ENCODE measurements at regions not wholly inside any gene's neighbourhood (a gene's known extent, or its start where the extent isn't known, plus 50 kb on each side); places are given as distances from the start of the nearest gene placed in this dataset.
"Not testable (repeated sequence)": the region's sequence is repeated elsewhere in the genome, so short reads cannot be mapped to it uniquely, and the experiment has no call there.

DNA sequence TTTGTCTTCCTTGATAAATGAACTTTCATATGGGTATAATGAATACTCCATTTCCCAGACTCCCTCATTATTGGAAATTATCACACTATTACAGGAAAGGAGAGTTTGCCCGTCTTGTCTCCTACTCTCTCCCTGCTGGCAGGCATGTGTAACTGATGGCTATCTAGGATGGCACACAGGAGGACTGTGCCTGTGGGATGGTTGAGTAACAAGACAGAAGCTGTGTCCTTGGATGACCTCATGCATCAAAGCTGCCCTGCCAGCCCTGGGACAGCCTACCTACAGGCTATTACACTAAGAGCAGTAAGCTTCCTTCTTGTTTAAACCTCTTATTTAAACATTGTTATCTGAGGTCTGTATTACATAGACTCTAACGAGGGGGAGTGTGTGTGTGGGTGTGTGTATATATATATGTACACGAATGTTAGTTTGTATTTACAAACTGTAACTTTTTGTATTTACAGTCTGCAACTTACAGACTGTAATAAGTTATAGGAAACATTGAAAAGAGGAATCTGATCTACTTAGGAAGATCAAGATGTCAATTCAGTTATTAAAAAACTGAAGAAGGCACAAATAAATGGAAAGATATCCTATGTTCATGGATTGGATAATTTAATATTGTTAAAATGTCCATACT lies 247.6 kb upstream of the ACO1 start:
- peak; percentile 51 for DNase-seq
- Histone ChIP-seq H3K36me3 (replicated peaks; ENCODE audit: control insufficient read depth, insufficient read depth, low read length) (no peaks in the 10 kb centered on the region), H3K27me3 (ENCODE audit: control insufficient read depth, insufficient read depth, low read length) (no peaks in the 10 kb centered on the region), H3K4me3 (ENCODE audit: insufficient read depth, low read depth, low read length) (no peak overlapping the region)

- DNase-seq = no peak
- Histone ChIP-seq H3K36me3 (replicated peaks; ENCODE audit: control insufficient read depth, insufficient read depth, low read length) (no peaks in the 10 kb centered on the region), H3K4me3 (ENCODE audit: insufficient read depth, low read depth, low read length) (no peak overlapping the region), H3K27me3 (ENCODE audit: control insufficient read depth, insufficient read depth, low read length) (no peaks in the 10 kb centered on the region)
These were observed 242.4 kb upstream of the ACO1 start for GRCh38 chr9:32142074-32142473.

DNA sequence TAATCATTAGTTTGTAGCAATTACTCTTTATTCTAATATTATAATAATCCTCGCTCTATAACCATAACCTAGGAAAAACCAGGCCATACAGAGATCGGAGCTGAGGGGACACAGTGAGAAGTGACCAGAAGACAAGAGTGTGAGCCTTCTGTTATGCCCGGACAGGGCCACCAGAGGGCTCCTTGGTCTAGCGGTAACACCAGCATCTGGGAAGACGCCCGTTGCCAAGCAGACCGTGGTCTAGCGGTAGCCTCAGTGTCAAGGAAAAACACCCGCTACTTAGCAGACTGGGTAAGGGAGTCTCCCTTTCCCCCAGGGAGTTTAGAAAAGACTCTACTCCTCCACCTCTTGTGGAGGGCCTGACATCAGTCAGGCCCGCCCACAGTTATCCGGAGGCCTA lies 235.9 kb upstream of the ACO1 start:
- DNase-seq; H3K27me3 ChIP-seq (ENCODE audit: control insufficient read depth, insufficient read depth, low read length); H3K4me3 ChIP-seq (ENCODE audit: insufficient read depth, low read depth, low read length); H3K36me3 ChIP-seq (replicated peaks; ENCODE audit: control insufficient read depth, insufficient read depth, low read length): not testable (repeated sequence)

DNA sequence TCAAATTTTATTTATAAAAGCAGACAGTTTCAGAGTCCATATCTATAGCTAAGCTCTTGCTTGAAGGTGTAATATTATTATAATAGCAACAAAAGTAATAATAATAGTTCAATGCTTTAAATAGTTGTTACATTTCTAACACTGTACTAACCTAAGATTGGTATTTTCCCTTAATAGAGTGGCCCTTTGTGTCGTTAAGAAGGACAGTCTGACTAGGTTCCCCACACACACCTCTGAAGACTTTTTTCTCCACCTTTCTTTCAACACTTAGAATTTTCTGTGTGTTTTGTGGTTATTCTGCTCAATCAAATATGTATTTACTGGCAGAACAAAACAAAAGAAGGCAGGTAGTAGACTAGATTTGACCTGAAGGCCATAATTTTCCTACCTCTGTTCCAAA lies 223.2 kb upstream of the ACO1 start:
- no peak for DNase-seq
- H3K36me3 ChIP-seq (replicated peaks; ENCODE audit: control insufficient read depth, insufficient read depth, low read length) = no peaks in the 10 kb centered on the region
- no peaks in the 10 kb centered on the region for H3K27me3 ChIP-seq (ENCODE audit: control insufficient read depth, insufficient read depth, low read length)
- no peak overlapping the region for H3K4me3 ChIP-seq (ENCODE audit: insufficient read depth, low read depth, low read length)

GRCh38 chr9:32161720-32162119 lies 222.7 kb upstream of the ACO1 start:
- no peak overlapping the region for H3K4me3 ChIP-seq (ENCODE audit: insufficient read depth, low read depth, low read length)
- no peaks in the 10 kb centered on the region for H3K36me3 ChIP-seq (replicated peaks; ENCODE audit: control insufficient read depth, insufficient read depth, low read length)
- DNase-seq = no peak
- H3K27me3 ChIP-seq (ENCODE audit: control insufficient read depth, insufficient read depth, low read length) = no peaks in the 10 kb centered on the region

DNA sequence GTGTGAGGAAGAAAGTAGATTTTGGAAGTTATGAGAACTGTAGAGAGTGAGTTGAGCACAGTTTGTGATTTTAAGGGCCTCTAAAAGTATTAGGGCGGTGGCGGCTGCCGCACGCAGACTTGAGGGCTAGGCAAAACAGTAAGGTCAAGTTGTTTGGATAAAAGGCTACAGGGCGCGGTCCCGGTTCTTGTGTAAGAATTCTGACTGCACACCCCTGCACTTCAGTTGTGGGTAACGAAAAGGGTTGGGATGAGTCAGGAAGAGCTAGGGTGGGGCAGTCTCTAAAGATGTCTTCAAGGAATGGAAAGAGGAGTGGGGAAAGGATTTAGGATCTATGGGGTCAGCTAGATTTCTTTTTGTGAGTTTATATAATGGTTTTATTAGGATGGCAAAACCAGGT lies 218.1 kb upstream of the ACO1 start:
- not testable (repeated sequence) for H3K27me3 ChIP-seq (ENCODE audit: control insufficient read depth, insufficient read depth, low read length); H3K4me3 ChIP-seq (ENCODE audit: insufficient read depth, low read depth, low read length); DNase-seq; H3K36me3 ChIP-seq (replicated peaks; ENCODE audit: control insufficient read depth, insufficient read depth, low read length)

DNA sequence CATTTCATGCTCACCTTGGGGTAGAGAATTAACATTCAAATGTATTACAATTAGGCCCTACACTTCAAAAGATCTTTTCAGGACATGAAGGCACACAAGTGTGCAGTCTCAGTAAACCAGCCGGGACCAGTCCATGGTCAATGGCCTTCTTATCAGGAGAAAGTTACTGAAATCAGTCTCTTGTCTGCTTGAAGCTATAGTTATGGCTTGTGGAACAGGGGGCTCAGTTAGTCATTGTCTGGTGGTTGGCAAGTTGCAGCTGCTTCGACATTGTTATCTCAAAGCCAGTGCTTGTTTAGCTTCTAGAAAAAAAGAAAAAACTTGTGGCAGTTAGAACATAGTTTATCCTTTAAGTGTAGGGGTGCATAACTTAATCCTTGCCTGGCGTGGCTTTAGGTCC lies 213.1 kb upstream of the ACO1 start:
- no peaks in the 10 kb centered on the region for H3K27me3 ChIP-seq (ENCODE audit: control insufficient read depth, insufficient read depth, low read length)
- H3K36me3 ChIP-seq (replicated peaks; ENCODE audit: control insufficient read depth, insufficient read depth, low read length) = no peaks in the 10 kb centered on the region
- no peak overlapping the region for H3K4me3 ChIP-seq (ENCODE audit: insufficient read depth, low read depth, low read length)
- DNase-seq = no peak

- H3K4me3 ChIP-seq (ENCODE audit: insufficient read depth, low read depth, low read length) = no peak overlapping the region
- no peaks in the 10 kb centered on the region for H3K27me3 ChIP-seq (ENCODE audit: control insufficient read depth, insufficient read depth, low read length)
- H3K36me3 ChIP-seq (replicated peaks; ENCODE audit: control insufficient read depth, insufficient read depth, low read length) = no peaks in the 10 kb centered on the region
- no peak for DNase-seq
These were observed 212.2 kb upstream of the ACO1 start for GRCh38 chr9:32172256-32172655.

DNA sequence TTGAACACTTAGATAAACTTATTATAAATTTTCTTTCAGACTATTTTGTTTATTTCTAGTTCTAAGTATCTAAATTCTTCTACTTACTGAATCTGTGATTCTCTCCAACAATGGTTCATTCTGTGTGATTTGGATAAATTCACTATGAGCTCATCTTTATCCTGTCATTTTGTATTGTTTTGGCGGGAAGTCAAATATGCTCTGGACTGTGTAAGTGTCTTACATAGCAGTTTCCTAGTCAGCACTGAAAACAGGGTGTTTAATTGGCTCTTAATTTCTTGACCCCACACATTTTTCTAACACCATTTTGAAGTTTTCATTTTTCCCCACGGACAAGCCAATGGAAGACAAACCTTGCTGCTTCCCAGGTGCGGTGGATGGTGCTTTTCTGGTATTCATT lies 207.0 kb upstream of the ACO1 start:
- no peak for DNase-seq
- Histone ChIP-seq H3K27me3 (ENCODE audit: control insufficient read depth, insufficient read depth, low read length) (no peaks in the 10 kb centered on the region), H3K36me3 (replicated peaks; ENCODE audit: control insufficient read depth, insufficient read depth, low read length) (no peaks in the 10 kb centered on the region), H3K4me3 (ENCODE audit: insufficient read depth, low read depth, low read length) (no peak overlapping the region)

DNA sequence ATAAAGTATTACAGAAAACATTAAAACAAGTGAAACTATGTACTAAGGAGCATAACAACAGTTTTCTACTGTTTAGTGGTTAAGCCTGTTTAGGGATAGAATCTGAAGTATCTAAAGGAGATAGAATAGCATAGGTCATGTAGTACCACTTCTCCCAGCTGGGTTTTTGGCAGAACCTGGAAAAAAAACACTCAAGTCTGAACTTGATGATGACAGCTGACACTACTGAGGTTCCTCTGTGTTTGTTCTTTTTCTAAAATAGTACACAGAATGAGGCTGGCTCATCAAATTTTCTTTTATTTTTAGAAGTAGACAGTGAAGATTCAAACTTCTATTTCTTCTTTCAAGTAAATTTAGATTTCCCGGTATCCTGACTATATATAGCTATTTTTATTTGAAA lies 203.8 kb upstream of the ACO1 start:
- H3K27me3 ChIP-seq (ENCODE audit: control insufficient read depth, insufficient read depth, low read length) = no peaks in the 10 kb centered on the region
- H3K4me3 ChIP-seq (ENCODE audit: insufficient read depth, low read depth, low read length) = no peak overlapping the region
- DNase-seq = no peak
- H3K36me3 ChIP-seq (replicated peaks; ENCODE audit: control insufficient read depth, insufficient read depth, low read length) = no peaks in the 10 kb centered on the region

- no peaks in the 10 kb centered on the region for H3K27me3 ChIP-seq (ENCODE audit: control insufficient read depth, insufficient read depth, low read length)
- DNase-seq = no peak
- no peaks in the 10 kb centered on the region for H3K36me3 ChIP-seq (replicated peaks; ENCODE audit: control insufficient read depth, insufficient read depth, low read length)
- no peak overlapping the region for H3K4me3 ChIP-seq (ENCODE audit: insufficient read depth, low read depth, low read length)
These were observed 184.2 kb upstream of the ACO1 start for GRCh38 chr9:32200241-32200640.

DNA sequence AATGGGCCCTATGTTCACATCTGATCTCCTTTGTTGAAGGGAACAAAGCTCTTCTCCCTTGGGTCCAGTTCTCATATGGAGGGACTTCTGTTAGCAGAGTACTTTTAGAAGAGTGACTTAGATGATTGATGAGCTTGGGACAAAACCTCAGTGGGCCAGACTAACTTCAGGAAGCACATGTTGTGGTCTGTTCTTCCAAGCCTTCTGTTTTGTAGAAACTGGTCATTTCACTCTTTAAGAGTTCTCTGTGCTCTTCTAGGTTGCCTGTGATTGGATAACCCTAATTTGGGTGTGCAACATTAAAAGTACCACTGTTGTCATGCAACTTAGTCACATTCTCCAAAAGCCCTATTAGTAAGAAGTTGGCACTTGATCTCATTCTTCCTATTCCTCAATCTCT lies 183.5 kb upstream of the ACO1 start:
- Histone ChIP-seq H3K27me3 (ENCODE audit: control insufficient read depth, insufficient read depth, low read length) (no peaks in the 10 kb centered on the region), H3K36me3 (replicated peaks; ENCODE audit: control insufficient read depth, insufficient read depth, low read length) (no peaks in the 10 kb centered on the region), H3K4me3 (ENCODE audit: insufficient read depth, low read depth, low read length) (no peak overlapping the region)
- DNase-seq = no peak

DNA sequence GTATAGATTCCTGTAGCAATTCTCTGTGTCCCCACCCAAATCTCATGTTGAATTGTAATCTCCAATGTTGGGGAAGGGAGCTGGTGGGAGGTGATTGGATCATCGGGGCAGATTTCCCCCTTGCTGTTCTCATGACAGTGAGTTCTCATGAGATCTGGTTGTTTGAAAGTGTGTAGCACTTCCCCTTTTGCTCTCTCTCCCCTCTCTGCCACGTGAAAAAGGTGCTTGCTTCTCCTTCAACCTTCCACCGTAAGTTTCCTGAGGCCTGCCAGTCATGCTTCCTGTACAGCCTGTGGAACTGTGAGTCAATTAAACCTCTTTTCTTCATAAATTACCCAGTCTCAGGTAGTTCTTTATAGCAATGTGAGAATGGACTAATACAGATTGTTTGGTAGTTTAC lies 175.3 kb upstream of the ACO1 start:
- H3K36me3 ChIP-seq (replicated peaks; ENCODE audit: control insufficient read depth, insufficient read depth, low read length); DNase-seq; H3K27me3 ChIP-seq (ENCODE audit: control insufficient read depth, insufficient read depth, low read length); H3K4me3 ChIP-seq (ENCODE audit: insufficient read depth, low read depth, low read length): not testable (repeated sequence)

- no peak for DNase-seq
- Histone ChIP-seq H3K27me3 (ENCODE audit: control insufficient read depth, insufficient read depth, low read length) (no peaks in the 10 kb centered on the region), H3K36me3 (replicated peaks; ENCODE audit: control insufficient read depth, insufficient read depth, low read length) (no peaks in the 10 kb centered on the region), H3K4me3 (ENCODE audit: insufficient read depth, low read depth, low read length) (no peak overlapping the region)
These were observed 166.2 kb upstream of the ACO1 start for GRCh38 chr9:32218100-32218767.

- no peaks in the 10 kb centered on the region for H3K27me3 ChIP-seq (ENCODE audit: control insufficient read depth, insufficient read depth, low read length)
- DNase-seq = peak; percentile 13
- no peaks in the 10 kb centered on the region for H3K36me3 ChIP-seq (replicated peaks; ENCODE audit: control insufficient read depth, insufficient read depth, low read length)
- H3K4me3 ChIP-seq (ENCODE audit: insufficient read depth, low read depth, low read length) = no peak overlapping the region
These were observed 163.7 kb upstream of the ACO1 start for GRCh38 chr9:32220750-32221149.

GRCh38 chr9:32234451-32234850 lies 150.0 kb upstream of the ACO1 start:
- Histone ChIP-seq H3K27me3 (ENCODE audit: control insufficient read depth, insufficient read depth, low read length) (no peaks in the 10 kb centered on the region), H3K36me3 (replicated peaks; ENCODE audit: control insufficient read depth, insufficient read depth, low read length) (no peaks in the 10 kb centered on the region), H3K4me3 (ENCODE audit: insufficient read depth, low read depth, low read length) (no peak overlapping the region)
- no peak for DNase-seq
